ENCODE measurements at regions not wholly inside any gene's neighbourhood (a gene's known extent, or its start where the extent isn't known, plus 50 kb on each side); places are given as distances from the start of the nearest gene placed in this dataset.

DNA sequence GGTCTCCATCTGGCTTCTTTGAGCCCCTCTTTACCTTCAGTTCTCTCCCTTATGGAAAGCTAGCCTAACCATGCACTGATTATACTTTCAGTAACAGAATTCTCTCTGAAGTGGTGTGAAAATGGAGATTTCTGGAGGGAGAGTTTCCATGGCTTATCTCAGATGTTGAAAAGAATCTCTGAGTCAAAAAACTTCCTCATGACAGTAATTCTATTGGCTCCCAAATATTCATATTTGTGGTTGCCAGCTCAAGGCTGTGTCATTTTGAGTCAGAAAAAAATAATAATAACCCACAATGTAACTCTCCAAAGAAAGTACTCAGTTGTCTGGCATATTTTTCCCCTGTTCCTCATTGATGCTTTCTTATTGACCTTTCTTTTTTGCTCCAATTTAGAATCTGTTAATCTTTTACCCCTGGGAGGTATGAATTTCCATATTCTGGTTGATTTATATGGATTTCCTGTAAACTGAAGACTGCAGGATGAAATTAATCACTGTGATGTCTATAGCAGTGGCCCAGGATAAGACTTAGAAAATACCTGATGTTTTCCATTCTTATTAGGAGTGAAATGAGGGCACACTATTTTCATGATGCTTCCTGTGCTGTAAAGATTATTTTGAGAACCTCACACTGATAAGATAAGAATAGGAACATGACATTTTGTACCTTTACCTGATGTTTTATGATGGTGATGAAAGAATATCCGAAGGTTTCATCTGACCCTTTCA lies 149.5 kb upstream of the EPHA3 start:
- 25 to 35% methylated on average over 1 of the region's 1 CpG for WGBS, 2 donors
- ATAC-seq (ENCODE audit: low FRiP score in 2 of 2) = no peak

DNA sequence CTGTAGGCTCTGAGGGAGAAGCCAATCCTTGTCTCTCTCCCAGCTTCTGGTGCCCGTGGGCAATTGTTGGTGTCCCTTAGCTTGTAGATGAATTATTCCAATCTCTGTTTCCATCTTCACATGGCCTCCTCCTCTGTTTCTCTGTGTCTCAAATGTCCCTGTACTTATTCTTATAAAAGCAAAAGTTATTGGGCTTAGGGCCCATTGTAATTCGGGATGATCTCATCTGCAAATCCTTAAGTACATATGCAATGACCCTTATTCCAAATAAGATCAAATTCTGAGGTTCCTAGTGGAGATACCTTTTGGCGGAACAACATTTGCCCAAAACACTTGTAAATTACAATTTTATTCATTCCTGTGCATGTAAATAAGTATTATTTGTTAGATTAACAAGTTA lies 147.4 kb upstream of the EPHA3 start:
- TF ChIP-seq POLR2AphosphoS5 (IDR thresholded peaks at IDR 0.05) (no peak), EP300 (IDR thresholded peaks at IDR 0.05) (no peak), POLR2A (IDR thresholded peaks at IDR 0.05) (no peak)
- TF ChIP-seq, protein P1, sequence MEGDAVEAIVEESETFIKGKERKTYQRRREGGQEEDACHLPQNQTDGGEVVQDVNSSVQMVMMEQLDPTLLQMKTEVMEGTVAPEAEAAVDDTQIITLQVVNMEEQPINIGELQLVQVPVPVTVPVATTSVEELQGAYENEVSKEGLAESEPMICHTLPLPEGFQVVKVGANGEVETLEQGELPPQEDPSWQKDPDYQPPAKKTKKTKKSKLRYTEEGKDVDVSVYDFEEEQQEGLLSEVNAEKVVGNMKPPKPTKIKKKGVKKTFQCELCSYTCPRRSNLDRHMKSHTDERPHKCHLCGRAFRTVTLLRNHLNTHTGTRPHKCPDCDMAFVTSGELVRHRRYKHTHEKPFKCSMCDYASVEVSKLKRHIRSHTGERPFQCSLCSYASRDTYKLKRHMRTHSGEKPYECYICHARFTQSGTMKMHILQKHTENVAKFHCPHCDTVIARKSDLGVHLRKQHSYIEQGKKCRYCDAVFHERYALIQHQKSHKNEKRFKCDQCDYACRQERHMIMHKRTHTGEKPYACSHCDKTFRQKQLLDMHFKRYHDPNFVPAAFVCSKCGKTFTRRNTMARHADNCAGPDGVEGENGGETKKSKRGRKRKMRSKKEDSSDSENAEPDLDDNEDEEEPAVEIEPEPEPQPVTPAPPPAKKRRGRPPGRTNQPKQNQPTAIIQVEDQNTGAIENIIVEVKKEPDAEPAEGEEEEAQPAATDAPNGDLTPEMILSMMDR (IDR thresholded peaks at IDR 0.05) = no peak
- Histone ChIP-seq H3K4me1 (no peaks in the 10 kb centered on the region), H3K36me3 (no peaks in the 10 kb centered on the region), H3K27ac (no peak overlapping the region), H3K4me3 (no peak overlapping the region), H3K9me3 (no peaks in the 10 kb centered on the region), H3K27me3 (no peaks in the 10 kb centered on the region)
- 85 to 92% methylated on average over 3 of the region's 3 CpGs for WGBS, 2 donors
- no peak for ATAC-seq (ENCODE audit: low FRiP score in 2 of 2)
- DNase-seq = no peak

More for the DNA sequence above, 149.5 kb upstream of the EPHA3 start:
- Histone ChIP-seq H3K4me3 (no peak overlapping the region), H3K4me1 (no peaks in the 10 kb centered on the region), H3K9me3 (no peaks in the 10 kb centered on the region), H3K27ac (no peak overlapping the region), H3K36me3 (no peaks in the 10 kb centered on the region), H3K27me3 (no peaks in the 10 kb centered on the region)
- TF ChIP-seq POLR2AphosphoS5 (IDR thresholded peaks at IDR 0.05) (no peak), POLR2A (IDR thresholded peaks at IDR 0.05) (no peak), EP300 (IDR thresholded peaks at IDR 0.05) (no peak)
- TF ChIP-seq, protein P1 (IDR thresholded peaks at IDR 0.05) = no peak
- DNase-seq = no peak

DNA sequence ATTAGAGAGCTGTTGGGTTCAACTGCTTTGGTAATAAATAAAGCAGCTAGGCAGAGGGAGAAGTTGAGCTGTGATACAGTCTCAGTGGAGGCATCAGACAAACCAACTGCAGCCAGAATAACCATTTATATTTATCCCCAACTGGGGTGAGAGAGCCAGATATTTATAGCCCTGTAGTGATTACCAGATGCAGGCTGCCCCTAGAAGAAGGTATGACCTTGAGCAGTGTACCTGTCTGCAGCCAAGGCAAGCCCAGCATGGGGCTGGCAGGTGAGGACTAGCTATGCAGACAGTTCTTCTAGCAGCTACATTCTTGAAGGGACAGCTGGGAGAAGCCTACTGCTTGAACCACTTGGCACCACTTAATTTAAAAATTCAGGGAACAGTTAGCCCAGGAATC lies 144.4 kb upstream of the EPHA3 start:
- Histone ChIP-seq H3K27me3 (no peaks in the 10 kb centered on the region), H3K4me3 (no peak overlapping the region), H3K27ac (no peak overlapping the region), H3K36me3 (no peaks in the 10 kb centered on the region), H3K9me3 (no peaks in the 10 kb centered on the region), H3K4me1 (no peaks in the 10 kb centered on the region)
- no peak for DNase-seq
- TF ChIP-seq, protein P1 (IDR thresholded peaks at IDR 0.05) = no peak
- no peak for ATAC-seq (ENCODE audit: low FRiP score in 2 of 2)

DNA sequence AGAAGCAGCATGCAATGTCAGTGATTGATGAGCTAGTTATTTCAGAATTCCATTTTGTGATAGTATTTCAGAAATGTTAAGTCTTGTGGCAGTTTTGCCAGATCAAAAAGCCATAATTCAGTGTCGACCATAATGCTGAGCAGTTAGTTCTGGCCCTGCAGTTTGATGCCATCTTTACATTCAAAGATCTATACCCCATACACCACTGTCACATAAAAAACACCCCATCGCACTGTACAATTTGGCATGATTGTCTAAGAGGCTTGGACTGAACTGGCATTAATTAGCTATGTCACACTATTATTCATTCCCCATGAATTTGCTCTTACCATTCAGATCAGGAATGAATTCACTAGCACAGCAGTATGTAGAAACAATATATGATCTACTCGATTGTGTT lies 127.7 kb upstream of the EPHA3 start:
- no peaks in the 10 kb centered on the region for H3K36me3 ChIP-seq
- no peaks in the 10 kb centered on the region for H3K27me3 ChIP-seq
- no peak for ATAC-seq (ENCODE audit: low FRiP score in 2 of 2)
- no peak overlapping the region for H3K27ac ChIP-seq
- no peak overlapping the region for H3K4me3 ChIP-seq
- H3K9me3 ChIP-seq = no peaks in the 10 kb centered on the region
- TF ChIP-seq POLR2AphosphoS5 (IDR thresholded peaks at IDR 0.05) (no peak), EP300 (IDR thresholded peaks at IDR 0.05) (no peak), POLR2A (IDR thresholded peaks at IDR 0.05) (no peak)
- TF ChIP-seq, protein P1 (IDR thresholded peaks at IDR 0.05) = no peak
- H3K4me1 ChIP-seq = no peaks in the 10 kb centered on the region
- 76 to 80% methylated on average over 3 of the region's 3 CpGs for WGBS, 2 donors
- no peak for DNase-seq

DNA sequence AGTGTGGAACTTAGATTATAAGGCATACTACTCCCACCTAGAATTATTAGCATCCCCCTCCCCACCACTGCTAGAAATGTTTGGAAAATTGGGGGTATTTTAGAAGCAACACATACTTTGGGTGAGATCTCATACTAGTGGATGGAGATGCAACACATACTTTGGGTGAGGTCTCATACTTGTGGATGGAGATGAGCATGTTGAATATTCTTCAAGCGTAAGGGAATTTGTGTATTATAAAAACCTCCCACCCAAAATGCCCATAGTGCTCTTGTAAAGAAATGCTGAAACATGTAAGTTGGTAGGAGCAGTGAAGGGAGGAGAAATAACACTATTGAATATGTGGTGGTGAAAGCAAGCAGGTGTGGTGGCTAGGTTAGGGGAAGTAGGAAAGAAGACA lies 124.0 kb upstream of the EPHA3 start:
- Histone ChIP-seq H3K27ac (no peak overlapping the region), H3K4me1 (no peaks in the 10 kb centered on the region), H3K9me3 (no peaks in the 10 kb centered on the region), H3K27me3 (no peaks in the 10 kb centered on the region), H3K4me3 (no peak overlapping the region), H3K36me3 (no peaks in the 10 kb centered on the region)
- TF ChIP-seq POLR2A (IDR thresholded peaks at IDR 0.05) (no peak), POLR2AphosphoS5 (IDR thresholded peaks at IDR 0.05) (no peak), EP300 (IDR thresholded peaks at IDR 0.05) (no peak)
- TF ChIP-seq, protein P1 (IDR thresholded peaks at IDR 0.05) = no peak
- 94 to 100% methylated on average over 1 of the region's 1 CpG for WGBS, 2 donors
- ATAC-seq (ENCODE audit: low FRiP score in 2 of 2) = no peak
- no peak for DNase-seq

Data from upper lobe of left lung (tissue), 6 donors.